Thoracic aorta (tissue), 2 donors: ENCODE measurements at regions not wholly inside any gene's neighbourhood (a gene's known extent, or its start where the extent isn't known, plus 50 kb on each side); places are given as distances from the start of the nearest gene placed in this dataset.

Experiments
- ATAC-seq: fragments of 150-250 bp; one replicate; pipeline ENCODE4 v1.8.0; 2017; ENCODE audit warnings: low read depth; ENCODE audit not compliant: insufficient number of reproducible peaks, low FRiP score
- DNase-seq: peaks from one replicate; pipeline ENCODE4 v3.0.0-alpha.2; 2020; ENCODE audit warnings: low spot score
- H3K27ac ChIP-seq, 2 donors: fragments of 200-600 bp; sonication (generic); 1 replicate in 1 of 2; 2 replicates in 1 of 2; pipeline ENCODE4 v1.5.1; 2016; ENCODE audit warnings: mild to moderate bottlenecking in 2 of 2, moderate library complexity in 2 of 2
- H3K27me3 ChIP-seq: fragments of 200-600 bp; sonication (generic); replicated peaks from 2 replicates; pipeline ENCODE4 v1.6.0; 2016; ENCODE audit warnings: mild to moderate bottlenecking; ENCODE audit not compliant: insufficient read depth
- H3K36me3 ChIP-seq: fragments of 200-600 bp; sonication (generic); one replicate; pipeline ENCODE4 v1.5.1; 2016
- H3K4me1 ChIP-seq, 2 donors: fragments of 200-600 bp; sonication (generic); 1 replicate in 1 of 2; 2 replicates in 1 of 2; pipeline versions ENCODE4 v1.5.1 to v1.6.0; 2016; ENCODE audit warnings: low read depth in 2 of 2, mild to moderate bottlenecking in 1 of 2; ENCODE audit not compliant: control insufficient read depth in 1 of 2
- H3K4me3 ChIP-seq: fragments of 200-600 bp; sonication (generic); 2 replicates; pipeline ENCODE4 v1.5.1; 2016; ENCODE audit warnings: mild to moderate bottlenecking
- H3K9me3 ChIP-seq: fragments of 200-600 bp; sonication (generic); 2 replicates; pipeline ENCODE4 v1.5.1; 2016
- TF ChIP-seq, protein P1 (sequence below): fragments of 200-600 bp; sonication (generic); IDR thresholded peaks from one replicate; pipeline ENCODE4 v1.5.1; 2019; ENCODE audit warnings: antibody characterized with exemption

DNA sequence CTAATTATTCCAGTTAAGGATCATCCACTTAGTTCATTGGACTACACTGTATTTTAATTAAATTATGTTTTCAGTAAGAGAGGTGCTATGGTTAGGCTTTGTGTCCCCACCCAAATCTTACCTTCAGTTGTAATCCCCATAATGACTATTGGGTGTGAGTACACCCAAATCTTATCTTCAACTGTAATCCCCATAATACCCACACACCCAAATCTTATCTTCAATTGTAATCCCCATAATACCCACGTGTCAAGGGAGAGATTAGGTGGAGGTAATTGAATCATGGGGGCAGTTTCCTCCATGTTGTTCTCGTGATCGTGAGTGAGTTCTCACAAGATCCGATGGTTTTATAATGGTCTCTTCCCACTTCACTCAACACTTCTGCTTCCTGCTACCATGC lies 208.0 kb upstream of the PHACTR1 start:
- ATAC-seq (no peak), DNase-seq (no peak)
- Histone ChIP-seq H3K36me3 (no peaks in the 10 kb centered on the region), H3K27ac (no peak overlapping the region), H3K9me3 (no peaks in the 10 kb centered on the region), H3K27me3 (no peaks in the 10 kb centered on the region), H3K4me1 (no peaks in the 10 kb centered on the region), H3K4me3 (no peak overlapping the region)
- TF ChIP-seq, protein P1, sequence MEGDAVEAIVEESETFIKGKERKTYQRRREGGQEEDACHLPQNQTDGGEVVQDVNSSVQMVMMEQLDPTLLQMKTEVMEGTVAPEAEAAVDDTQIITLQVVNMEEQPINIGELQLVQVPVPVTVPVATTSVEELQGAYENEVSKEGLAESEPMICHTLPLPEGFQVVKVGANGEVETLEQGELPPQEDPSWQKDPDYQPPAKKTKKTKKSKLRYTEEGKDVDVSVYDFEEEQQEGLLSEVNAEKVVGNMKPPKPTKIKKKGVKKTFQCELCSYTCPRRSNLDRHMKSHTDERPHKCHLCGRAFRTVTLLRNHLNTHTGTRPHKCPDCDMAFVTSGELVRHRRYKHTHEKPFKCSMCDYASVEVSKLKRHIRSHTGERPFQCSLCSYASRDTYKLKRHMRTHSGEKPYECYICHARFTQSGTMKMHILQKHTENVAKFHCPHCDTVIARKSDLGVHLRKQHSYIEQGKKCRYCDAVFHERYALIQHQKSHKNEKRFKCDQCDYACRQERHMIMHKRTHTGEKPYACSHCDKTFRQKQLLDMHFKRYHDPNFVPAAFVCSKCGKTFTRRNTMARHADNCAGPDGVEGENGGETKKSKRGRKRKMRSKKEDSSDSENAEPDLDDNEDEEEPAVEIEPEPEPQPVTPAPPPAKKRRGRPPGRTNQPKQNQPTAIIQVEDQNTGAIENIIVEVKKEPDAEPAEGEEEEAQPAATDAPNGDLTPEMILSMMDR = no peak

DNA sequence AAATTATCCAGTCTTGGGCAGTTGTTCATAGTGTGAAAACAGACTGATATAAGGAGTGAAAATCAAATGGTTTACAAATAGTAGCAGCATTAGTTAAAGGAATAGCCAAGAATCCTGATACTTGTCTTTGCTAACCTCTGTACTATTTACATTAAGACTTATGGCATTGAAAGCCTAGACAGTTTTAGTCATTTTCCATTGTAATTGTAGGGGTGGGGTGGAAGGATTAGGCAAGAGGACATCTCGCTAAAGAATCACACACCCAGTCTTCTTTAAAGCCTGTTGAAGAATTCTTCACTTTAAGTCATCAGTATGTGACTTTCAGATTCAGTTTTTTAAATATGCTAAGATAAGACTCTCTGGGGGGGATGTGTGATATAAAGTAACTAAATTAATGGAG lies 207.5 kb upstream of the PHACTR1 start:
- Histone ChIP-seq H3K4me3 (no peak overlapping the region), H3K27me3 (no peaks in the 10 kb centered on the region), H3K4me1 (no peaks in the 10 kb centered on the region), H3K27ac (no peak overlapping the region), H3K9me3 (no peaks in the 10 kb centered on the region), H3K36me3 (no peaks in the 10 kb centered on the region)
- ATAC-seq (no peak), DNase-seq (no peak)
- TF ChIP-seq, protein P1 = no peak

DNA sequence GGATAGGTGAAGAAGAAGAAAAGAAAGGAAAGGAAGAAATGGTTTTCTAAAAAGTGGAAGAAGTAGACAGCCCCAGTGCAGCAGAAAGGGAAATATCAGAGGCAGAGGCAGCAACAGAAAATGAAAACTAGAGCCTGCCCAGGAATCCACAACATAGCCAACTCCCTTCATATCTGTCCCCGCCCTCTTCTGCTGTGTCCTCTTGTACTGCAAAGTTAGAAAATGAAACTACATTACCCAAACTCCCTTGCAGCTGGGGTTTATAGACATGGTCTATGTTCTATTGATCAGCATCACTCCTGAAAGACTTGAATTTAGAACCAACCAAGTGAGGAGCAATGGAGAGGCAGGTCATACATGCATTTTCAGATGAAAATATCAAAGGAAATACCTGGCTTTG lies 200.5 kb upstream of the PHACTR1 start:
- no peak for DNase-seq
- Histone ChIP-seq H3K4me3 (no peak overlapping the region), H3K27me3 (no peaks in the 10 kb centered on the region), H3K36me3 (no peaks in the 10 kb centered on the region), H3K4me1 (no peaks in the 10 kb centered on the region), H3K27ac (no peak overlapping the region), H3K9me3 (no peaks in the 10 kb centered on the region)
- TF ChIP-seq, protein P1 = no peak
- no peak for ATAC-seq

DNA sequence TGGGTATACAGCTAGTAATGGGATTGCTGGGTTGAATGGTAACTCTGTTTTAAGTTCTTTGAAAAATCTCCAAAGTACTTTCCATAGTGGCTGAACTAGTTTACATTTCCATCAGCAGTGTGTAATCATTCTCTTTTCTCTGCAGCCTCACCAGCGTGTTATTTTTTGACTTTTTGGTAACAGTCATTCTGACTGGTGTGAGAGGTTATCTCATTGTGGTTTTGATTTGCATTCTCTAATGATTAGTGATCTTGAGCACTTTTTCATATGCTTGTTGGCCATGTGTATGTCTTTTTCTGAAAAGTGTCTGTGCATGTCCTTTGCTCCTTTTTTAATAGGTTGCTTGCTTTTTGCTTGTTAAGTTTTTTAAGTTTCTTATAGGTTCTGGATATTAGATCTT lies 194.2 kb upstream of the PHACTR1 start:
- no peak for DNase-seq
- Histone ChIP-seq H3K27ac (no peak overlapping the region), H3K36me3 (no peaks in the 10 kb centered on the region), H3K4me1 (no peaks in the 10 kb centered on the region), H3K4me3 (no peak overlapping the region), H3K9me3 (no peaks in the 10 kb centered on the region), H3K27me3 (no peaks in the 10 kb centered on the region)
- no peak for ATAC-seq
- TF ChIP-seq, protein P1 = no peak

DNA sequence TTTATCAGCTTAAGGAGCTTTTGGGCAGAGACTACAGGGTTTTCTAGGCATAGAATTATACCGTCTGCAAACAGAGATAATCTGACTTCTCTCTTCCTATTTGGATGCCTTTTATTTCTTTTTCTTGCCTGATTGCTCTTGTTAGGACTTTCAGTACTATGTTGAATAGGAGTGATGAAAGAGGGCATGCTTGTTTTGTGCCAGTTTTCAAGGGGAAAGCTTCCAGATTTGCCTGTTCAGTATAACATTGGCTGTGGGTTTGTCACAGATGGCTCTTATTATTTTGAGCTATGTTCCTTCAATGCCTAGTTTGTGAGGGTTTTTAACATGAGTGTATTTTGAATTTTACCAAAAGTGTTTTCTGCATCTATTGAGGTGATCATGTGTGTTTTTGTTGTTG lies 192.8 kb upstream of the PHACTR1 start:
- ATAC-seq (no peak), DNase-seq (no peak)
- H3K4me1 ChIP-seq = no peaks in the 10 kb centered on the region
- TF ChIP-seq, protein P1 = no peak
- no peaks in the 10 kb centered on the region for H3K9me3 ChIP-seq
- H3K27ac ChIP-seq = no peak overlapping the region
- H3K4me3 ChIP-seq = no peak overlapping the region
- no peaks in the 10 kb centered on the region for H3K27me3 ChIP-seq
- H3K36me3 ChIP-seq = no peaks in the 10 kb centered on the region
